AG08395 (cell line): ENCODE measurements at regions not wholly inside any gene's neighbourhood (a gene's known extent, or its start where the extent isn't known, plus 50 kb on each side); places are given as distances from the start of the nearest gene placed in this dataset.
"Not testable (repeated sequence)": the region's sequence is repeated elsewhere in the genome, so short reads cannot be mapped to it uniquely, and the experiment has no call there.

Experiments
- DNase-seq: peaks from one replicate; pipeline ENCODE4 v3.0.0; 2012; ENCODE audit warnings: mixed read lengths, low spot score

- not testable (repeated sequence) for DNase-seq
These were observed 175.3 kb downstream of the LAT start for GRCh38 chr16:29160171-29160570.

DNA sequence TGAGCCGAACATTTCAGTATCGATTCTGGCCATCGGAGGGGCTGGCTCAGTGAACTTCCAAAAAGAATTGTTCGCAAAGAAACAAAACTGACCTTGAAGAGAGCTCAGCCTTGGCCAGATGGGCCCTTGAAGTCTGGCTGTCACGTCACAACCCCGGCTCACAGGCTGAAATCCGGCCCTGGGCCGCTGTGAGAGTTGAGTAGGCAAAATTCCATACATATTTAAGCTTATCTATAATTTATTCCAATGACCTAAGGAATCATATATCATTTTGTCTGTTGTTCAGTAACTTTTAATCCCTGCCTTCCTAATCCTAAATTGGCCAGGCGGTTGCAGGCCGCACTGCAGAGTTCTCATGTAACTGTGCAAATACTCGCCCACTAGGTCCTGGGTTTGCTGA, 174.8 kb downstream of the LAT start:
- not testable (repeated sequence) for DNase-seq

- no peak for DNase-seq
These were observed 173.9 kb downstream of the LAT start for GRCh38 chr16:29158785-29159184.

GRCh38 chr16:29158031-29158784, 173.4 kb downstream of the LAT start:
- not testable (repeated sequence) for DNase-seq

DNA sequence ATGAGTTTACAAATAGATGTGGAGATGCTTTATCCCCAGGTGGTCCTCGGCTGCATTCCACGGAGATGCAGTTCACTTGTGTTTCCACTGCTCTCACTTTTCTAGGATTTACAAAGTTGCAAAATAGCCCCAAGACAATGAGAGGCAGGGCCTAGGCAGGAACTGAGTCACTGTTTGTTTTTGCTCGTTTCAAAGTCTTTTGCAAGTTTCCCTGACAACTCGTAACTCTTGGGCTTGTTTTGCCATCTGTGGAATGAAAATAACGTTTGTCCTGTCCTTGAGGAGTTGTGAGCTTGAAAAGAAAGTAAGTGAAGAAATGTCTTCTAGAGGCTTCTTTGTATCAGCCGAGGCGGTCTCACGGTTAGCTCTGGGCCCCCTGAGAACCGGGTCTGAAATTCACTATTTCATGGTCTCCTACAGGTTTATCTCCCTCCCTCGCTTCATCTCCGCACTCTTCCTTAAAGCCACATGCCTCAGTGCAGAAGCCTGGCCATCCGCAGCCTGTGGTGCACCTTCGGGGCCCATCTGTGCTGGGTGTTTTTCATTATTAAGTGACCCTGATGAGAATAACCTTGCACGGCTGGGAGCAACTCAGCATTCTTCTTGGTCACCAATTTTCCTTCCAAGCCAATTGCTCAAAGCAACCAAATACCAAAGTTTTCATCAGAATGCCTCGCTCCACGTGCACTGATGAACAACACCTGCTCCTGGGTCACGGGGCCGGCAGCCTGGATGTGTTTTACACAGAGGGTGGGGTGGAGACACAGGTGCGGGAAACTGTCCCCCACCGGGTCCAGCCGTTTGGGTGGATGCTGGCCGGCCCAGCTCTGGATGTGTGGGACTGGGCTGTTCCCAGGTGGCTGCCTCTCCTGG, 172.4 kb downstream of the LAT start:
- peak; percentile 72 for DNase-seq

DNA sequence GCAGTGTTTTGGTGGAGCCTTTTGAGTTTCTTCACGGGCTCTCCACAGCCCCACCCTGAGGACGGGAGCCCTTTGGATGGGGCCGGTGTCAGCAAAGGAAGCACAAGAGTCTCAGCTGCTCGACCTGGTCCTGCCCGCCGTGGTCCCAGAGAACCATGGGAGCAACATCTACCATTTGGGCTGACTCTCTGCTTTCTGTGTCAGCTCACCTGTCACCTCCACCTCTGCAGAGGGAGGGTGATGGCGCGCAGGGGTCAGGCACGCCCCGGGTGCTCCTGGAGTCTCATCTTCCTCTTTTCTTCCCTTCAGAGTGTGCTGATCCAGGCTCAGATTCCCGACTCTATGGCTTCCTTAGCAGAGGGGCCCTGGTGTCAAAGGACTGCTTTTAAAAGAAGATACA, 171.7 kb downstream of the LAT start:
- DNase-seq, result no peak

- not testable (repeated sequence) for DNase-seq
These were observed 171.0 kb downstream of the LAT start for GRCh38 chr16:29155866-29156200.

- DNase-seq, result peak; percentile 16
These were observed 170.4 kb downstream of the LAT start for GRCh38 chr16:29155131-29155865.

DNA sequence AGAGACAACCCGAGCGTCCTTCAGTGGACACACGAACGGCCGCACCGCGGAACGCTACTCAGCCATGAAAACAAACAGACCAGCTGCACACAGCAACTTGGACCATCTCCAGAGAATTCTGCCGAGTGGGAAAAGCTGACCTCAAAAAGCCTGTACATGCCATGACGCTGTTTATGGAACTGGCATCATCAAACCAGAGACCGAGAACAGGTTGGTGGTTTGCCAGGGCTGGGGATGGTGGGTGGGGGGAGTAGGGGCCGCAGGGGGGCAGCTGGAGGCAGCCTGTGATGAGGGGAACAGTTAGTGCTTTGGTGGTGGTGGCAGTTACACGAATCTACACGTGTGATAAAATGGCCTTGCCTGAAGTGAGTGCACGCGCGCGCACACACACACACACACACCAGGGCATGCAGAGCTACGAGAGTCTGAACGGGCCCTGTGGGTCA, 169.8 kb downstream of the LAT start:
- peak; percentile 6 for DNase-seq

GRCh38 chr16:29154088-29154487, 169.2 kb downstream of the LAT start:
- DNase-seq, result no peak

DNA sequence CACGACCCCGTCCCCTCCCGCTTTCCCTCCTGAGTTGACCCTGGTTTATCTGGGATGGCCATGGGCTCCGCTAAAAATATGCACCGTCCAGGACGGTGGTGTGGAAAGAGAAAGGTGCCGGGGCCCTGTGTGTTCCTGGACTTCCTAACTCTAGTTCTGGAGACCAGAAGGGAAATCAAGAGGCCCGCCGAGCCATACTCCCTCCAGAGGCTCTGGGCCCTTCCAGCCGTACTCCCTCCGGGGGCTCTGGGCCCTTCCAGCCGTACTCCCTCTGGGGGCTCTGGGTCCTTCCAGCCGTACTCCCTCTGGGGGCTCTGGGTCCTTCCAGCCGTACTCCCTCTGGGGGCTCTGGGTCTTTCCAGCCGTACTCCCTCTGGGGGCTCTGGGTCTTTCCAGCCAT, 168.5 kb downstream of the LAT start:
- not testable (repeated sequence) for DNase-seq

GRCh38 chr16:29152544-29153031, 167.7 kb downstream of the LAT start:
- DNase-seq, result not testable (repeated sequence)

- DNase-seq, result no peak
These were observed 166.5 kb downstream of the LAT start for GRCh38 chr16:29151317-29151716.

DNA sequence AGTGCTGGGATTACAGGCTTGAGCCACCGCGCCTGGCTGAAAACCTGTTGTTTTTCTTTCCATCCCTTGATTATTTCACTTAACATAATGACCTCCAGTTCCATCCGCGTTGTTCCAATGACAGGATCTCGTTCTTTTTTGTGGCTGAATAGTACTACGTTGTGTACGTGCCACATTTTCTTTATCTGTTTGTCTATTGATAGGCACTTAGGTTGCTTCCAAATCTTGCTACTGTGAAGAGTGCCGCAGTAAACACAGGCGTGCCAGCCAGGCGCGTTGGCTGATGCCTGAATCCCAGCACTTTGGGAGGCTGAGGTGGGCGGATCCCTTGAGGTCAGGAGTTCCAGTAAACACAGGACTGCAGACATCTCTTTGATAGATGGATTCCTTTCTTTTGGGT, 165.1 kb downstream of the LAT start:
- not testable (repeated sequence) for DNase-seq

DNA sequence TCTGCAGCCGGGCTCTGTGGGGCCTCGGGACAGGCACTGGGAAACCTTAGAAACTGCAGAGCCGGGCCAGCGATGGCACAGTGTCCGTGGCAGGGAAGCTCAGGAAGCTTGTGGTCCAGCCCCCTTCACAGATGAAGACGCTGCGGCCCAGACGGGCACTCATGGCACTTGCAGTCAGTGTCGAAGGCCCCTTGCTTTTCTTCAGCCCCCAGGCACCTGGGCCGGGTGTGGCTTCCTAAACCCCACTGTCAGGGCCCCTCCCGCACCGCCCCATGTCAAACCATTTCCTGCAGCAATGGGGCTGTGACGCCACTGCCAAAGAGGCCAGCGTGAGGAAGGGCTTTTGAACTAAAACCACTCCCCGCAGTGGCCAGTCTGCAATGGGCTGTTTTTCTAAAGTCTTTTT, 164.0 kb downstream of the LAT start:
- DNase-seq, result no peak

DNA sequence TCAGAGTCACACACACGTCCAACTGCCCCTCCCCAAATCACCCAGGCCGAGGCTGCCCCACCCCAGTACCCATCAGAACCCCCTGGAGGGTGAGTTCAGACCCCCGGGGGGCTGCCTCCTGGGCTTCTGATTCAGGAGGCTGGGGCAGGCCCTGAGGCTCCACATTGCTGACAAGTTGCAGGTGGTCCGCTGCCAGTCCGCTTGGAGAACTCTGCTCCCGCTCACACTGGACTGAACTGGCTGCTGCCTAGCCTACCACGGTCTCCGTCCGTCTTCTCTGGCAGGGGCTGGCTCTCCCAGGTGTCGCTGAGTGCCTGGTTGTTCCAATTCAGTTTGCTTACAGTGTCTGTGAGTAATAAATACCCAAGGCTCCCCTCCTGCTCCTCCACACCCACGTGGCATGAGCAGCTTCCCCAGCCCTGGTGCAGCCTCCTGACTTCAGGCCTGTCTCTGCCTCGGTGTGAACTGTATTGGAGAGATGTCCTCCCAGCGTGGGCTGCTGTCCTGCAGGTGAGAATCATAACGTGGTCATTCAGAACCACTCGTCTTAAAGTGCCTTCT, 163.4 kb downstream of the LAT start:
- no peak for DNase-seq

DNA sequence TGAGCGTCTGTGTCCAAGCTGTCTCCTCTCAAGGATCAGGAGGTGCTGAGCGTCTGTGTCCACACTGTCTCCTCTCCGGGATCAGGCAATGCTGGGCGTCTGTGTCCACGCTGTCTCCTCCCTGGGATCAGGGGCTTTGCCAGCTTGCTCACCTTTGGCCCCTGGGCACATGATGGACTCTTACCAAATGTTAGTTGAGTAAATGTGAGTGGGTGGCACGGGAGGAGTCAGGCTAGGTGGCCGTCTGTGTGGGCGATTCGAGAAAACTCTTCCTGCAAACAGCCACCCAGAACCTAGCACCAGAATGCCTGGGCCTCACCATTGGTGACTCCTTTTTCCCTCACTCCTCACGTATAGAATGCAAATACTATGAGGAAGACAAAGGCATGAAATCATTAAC, 162.9 kb downstream of the LAT start:
- not testable (repeated sequence) for DNase-seq

- DNase-seq, result not testable (repeated sequence)
These were observed 162.2 kb downstream of the LAT start for GRCh38 chr16:29146808-29147643.

GRCh38 chr16:29146266-29146665, 161.4 kb downstream of the LAT start:
- DNase-seq, result no peak

- not testable (repeated sequence) for DNase-seq
These were observed 160.8 kb downstream of the LAT start for GRCh38 chr16:29145486-29146225.
